Hepatocyte (in vitro differentiated cells): ENCODE measurements at regions not wholly inside any gene's neighbourhood (a gene's known extent, or its start where the extent isn't known, plus 50 kb on each side); places are given as distances from the start of the nearest gene placed in this dataset.

ENCODE experiments used
- CTCF ChIP-seq: fragments of 200-600 bp; sonication (generic); IDR thresholded peaks from 2 replicates; pipeline ENCODE4 v1.5.1; 2016; ENCODE audit warnings: antibody characterized with exemption, mild to moderate bottlenecking; ENCODE audit not compliant: poor library complexity
- EZH2 ChIP-seq: fragments of 200-600 bp; sonication (generic); IDR thresholded peaks from 2 replicates; pipeline ENCODE4 v1.6.1; 2016; ENCODE audit warnings: antibody characterized with exemption, mild to moderate bottlenecking, borderline replicate concordance

GRCh38 chr7:138342990-138343389 lies 117.1 kb upstream of the TRIM24 start:
- TF ChIP-seq EZH2 (no peak), CTCF (no peak)
